Thyroid gland (tissue), 4 donors: ENCODE measurements at regions not wholly inside any gene's neighbourhood (a gene's known extent, or its start where the extent isn't known, plus 50 kb on each side); places are given as distances from the start of the nearest gene placed in this dataset.

Source experiments
- DNase-seq, 2 donors: peaks; one replicate each; pipeline ENCODE4 v3.0.0-alpha.2; 2019
- H3K27ac ChIP-seq, 3 donors: fragments of 200-600 bp; sonication (generic); 1 replicate in 2 of 3; 2 replicates in 1 of 3; pipeline ENCODE4 v1.5.1; 2016 to 2019; ENCODE audit warnings: mild to moderate bottlenecking in 1 of 3, moderate library complexity in 1 of 3
- H3K27me3 ChIP-seq: fragments of 200-600 bp; sonication (generic); one replicate; pipeline ENCODE4 v1.5.1; 2019
- H3K36me3 ChIP-seq, 2 donors: fragments of 200-600 bp; sonication (generic); one replicate each; pipeline ENCODE4 v1.5.1; 2016 to 2019
- H3K4me1 ChIP-seq, 2 donors: fragments of 200-600 bp; sonication (generic); one replicate each; pipeline ENCODE4 v1.5.1; 2017 to 2019
- H3K4me3 ChIP-seq, 3 donors: fragments of 200-600 bp; sonication (generic); replicated peaks in 1 of 3; 1 replicate in 2 of 3; 2 replicates in 1 of 3; pipeline ENCODE4 v1.5.1; 2016; ENCODE audit warnings: mild to moderate bottlenecking in 1 of 3
- H3K9me3 ChIP-seq: fragments of 200-600 bp; sonication (generic); one replicate; pipeline ENCODE4 v1.5.1; 2017
- POLR2A ChIP-seq, 2 donors: fragments of 450-650 bp; IDR thresholded peaks; one replicate each; pipeline ENCODE4 v1.6.1; 2017; ENCODE audit warnings: antibody characterized with exemption in 2 of 2, mild to moderate bottlenecking in 2 of 2, moderate library complexity in 1 of 2
- WGBS, 2 donors: methylation state at CpG; one replicate each; pipeline ENCODE4 v1.1.5; 2017; 5-methylcytosine and 5-hydroxymethylcytosine counted together
- intact Hi-C: fragments of 100-400 bp; cut with DNase I; formaldehyde crosslinking; loops from one replicate; pipeline ENCODE4 v1.15.1; 2023
- TF ChIP-seq, protein P1 (sequence below), 6 experiments: fragments of 200-600 bp in 3 of 6; fragments of 450-650 bp in 3 of 6; sonication (generic) in 3 of 6; IDR thresholded peaks; one replicate each; pipeline ENCODE4 v1.5.1; 2016 to 2019; ENCODE audit warnings: antibody characterized with exemption in 6 of 6, mild to moderate bottlenecking in 2 of 6, inconsistent platforms in 1 of 6, moderate library complexity in 1 of 6

- Histone ChIP-seq H3K27ac (no peak overlapping the region), H3K27me3 (no peaks in the 10 kb centered on the region), H3K36me3 (no peaks in the 10 kb centered on the region), H3K4me3 (no peak overlapping the region), H3K9me3 (no peaks in the 10 kb centered on the region), H3K4me1 (no peaks in the 10 kb centered on the region)
- 58 to 70% methylated on average over 4 of the region's 4 CpGs for WGBS, 2 donors
- intact Hi-C loops: no loop called here
- peak; percentile 16 to 20 for DNase-seq
- TF ChIP-seq, protein P1, sequence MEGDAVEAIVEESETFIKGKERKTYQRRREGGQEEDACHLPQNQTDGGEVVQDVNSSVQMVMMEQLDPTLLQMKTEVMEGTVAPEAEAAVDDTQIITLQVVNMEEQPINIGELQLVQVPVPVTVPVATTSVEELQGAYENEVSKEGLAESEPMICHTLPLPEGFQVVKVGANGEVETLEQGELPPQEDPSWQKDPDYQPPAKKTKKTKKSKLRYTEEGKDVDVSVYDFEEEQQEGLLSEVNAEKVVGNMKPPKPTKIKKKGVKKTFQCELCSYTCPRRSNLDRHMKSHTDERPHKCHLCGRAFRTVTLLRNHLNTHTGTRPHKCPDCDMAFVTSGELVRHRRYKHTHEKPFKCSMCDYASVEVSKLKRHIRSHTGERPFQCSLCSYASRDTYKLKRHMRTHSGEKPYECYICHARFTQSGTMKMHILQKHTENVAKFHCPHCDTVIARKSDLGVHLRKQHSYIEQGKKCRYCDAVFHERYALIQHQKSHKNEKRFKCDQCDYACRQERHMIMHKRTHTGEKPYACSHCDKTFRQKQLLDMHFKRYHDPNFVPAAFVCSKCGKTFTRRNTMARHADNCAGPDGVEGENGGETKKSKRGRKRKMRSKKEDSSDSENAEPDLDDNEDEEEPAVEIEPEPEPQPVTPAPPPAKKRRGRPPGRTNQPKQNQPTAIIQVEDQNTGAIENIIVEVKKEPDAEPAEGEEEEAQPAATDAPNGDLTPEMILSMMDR (IDR thresholded peaks at IDR 0.05): no peak
- no peak for TF ChIP-seq POLR2A (IDR thresholded peaks at IDR 0.05)
These were observed 363.4 kb upstream of the C2CD4B start for GRCh38 chr15:62528505-62528904.

GRCh38 chr15:62532367-62532766 is 367.3 kb upstream of the C2CD4B start:
- intact Hi-C loops: loop anchor here (5.0 kb wide), 1 partner anchor 55 kb away; no protein-coding TSS in a partner anchor
- 96 to 100% methylated on average over 2 of the region's 2 CpGs for WGBS, 2 donors
- peaks cover 6 to 9% of the 10 kb centered on the region in 2 donors for H3K4me1 ChIP-seq
- H3K9me3 ChIP-seq: no peaks in the 10 kb centered on the region
- DNase-seq: no peak
- H3K36me3 ChIP-seq: no peaks in the 10 kb centered on the region
- no peaks in the 10 kb centered on the region for H3K27me3 ChIP-seq
- H3K27ac ChIP-seq: no peak overlapping the region
- TF ChIP-seq POLR2A (IDR thresholded peaks at IDR 0.05): no peak
- TF ChIP-seq, protein P1 (IDR thresholded peaks at IDR 0.05): no peak
- H3K4me3 ChIP-seq: no peak overlapping the region

- Histone ChIP-seq H3K36me3 (no peaks in the 10 kb centered on the region), H3K27ac (no peak overlapping the region), H3K9me3 (no peaks in the 10 kb centered on the region), H3K27me3 (no peaks in the 10 kb centered on the region), H3K4me1 (peaks cover 6 to 9% of the 10 kb centered on the region in 2 donors), H3K4me3 (no peak overlapping the region)
- 10 to 100% methylated on average over 1 of the region's 1 CpG for WGBS, 2 donors
- intact Hi-C loops: loop anchor here (5.0 kb wide), 1 partner anchor 54 kb away; no protein-coding TSS in a partner anchor
- TF ChIP-seq, protein P1 (IDR thresholded peaks at IDR 0.05): no peak
- no peak for DNase-seq
These were observed 368.6 kb upstream of the C2CD4B start for GRCh38 chr15:62533687-62534086.

DNA sequence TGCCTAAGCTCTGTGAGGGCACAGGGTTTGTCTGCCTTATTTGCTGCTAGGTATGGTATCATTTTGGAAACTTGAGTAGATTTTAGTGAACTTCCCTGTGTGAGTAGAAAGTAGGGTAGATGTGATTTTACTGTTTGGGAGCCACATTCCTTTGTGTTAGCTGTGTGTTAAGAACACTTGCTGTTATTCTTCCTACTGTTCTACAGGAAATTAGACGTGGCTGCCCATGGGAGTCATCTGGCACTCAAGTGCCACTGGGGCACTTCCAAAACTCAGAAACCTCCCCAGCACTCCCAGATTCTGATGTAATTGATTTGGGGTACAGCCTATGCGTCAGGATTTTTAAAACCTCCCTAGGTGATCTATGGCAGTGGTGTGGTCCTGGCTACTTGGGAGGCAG is 369.9 kb upstream of the C2CD4B start:
- WGBS, 2 donors: 36 to 69% methylated on average over 2 of the region's 2 CpGs
- H3K27ac ChIP-seq: no peak overlapping the region
- no peaks in the 10 kb centered on the region for H3K27me3 ChIP-seq
- H3K4me1 ChIP-seq: peaks cover 9% of the 10 kb centered on the region in 2 donors
- peak; percentile 17 to 39 for DNase-seq
- intact Hi-C loops: loop anchor here (5.0 kb wide), 1 partner anchor 52 kb away; no protein-coding TSS in a partner anchor
- no peaks in the 10 kb centered on the region for H3K9me3 ChIP-seq
- H3K4me3 ChIP-seq: no peak overlapping the region
- no peaks in the 10 kb centered on the region for H3K36me3 ChIP-seq
- TF ChIP-seq, protein P1 (IDR thresholded peaks at IDR 0.05): no peak
- TF ChIP-seq POLR2A (IDR thresholded peaks at IDR 0.05): no peak

- DNase-seq: no peak
- Histone ChIP-seq H3K36me3 (no peaks in the 10 kb centered on the region), H3K9me3 (no peaks in the 10 kb centered on the region), H3K4me3 (no peak overlapping the region), H3K27me3 (no peaks in the 10 kb centered on the region), H3K27ac (no peak overlapping the region), H3K4me1 (peaks cover 10 to 11% of the 10 kb centered on the region in 2 donors)
- TF ChIP-seq, protein P1 (IDR thresholded peaks at IDR 0.05): no peak
- no peak for TF ChIP-seq POLR2A (IDR thresholded peaks at IDR 0.05)
- WGBS, 2 donors: 60 to 64% methylated on average over 1 of the region's 1 CpG
- intact Hi-C loops: no loop called here
These were observed 374.2 kb upstream of the C2CD4B start for GRCh38 chr15:62539236-62539635.
